Neural cell (in vitro differentiated cells): ENCODE measurements at regions not wholly inside any gene's neighbourhood (a gene's known extent, or its start where the extent isn't known, plus 50 kb on each side); places are given as distances from the start of the nearest gene placed in this dataset.

ENCODE experiments used
- CTCF ChIP-seq: fragments of 450-650 bp; IDR thresholded peaks from 2 replicates; pipeline ENCODE4 v1.5.1; 2014; ENCODE audit warnings: antibody characterized with exemption, mild to moderate bottlenecking, moderate library complexity; ENCODE audit not compliant: poor library complexity, severe bottlenecking
- POLR2AphosphoS5 ChIP-seq: IDR thresholded peaks from 2 replicates; pipeline ENCODE4 v1.6.1; 2012

DNA sequence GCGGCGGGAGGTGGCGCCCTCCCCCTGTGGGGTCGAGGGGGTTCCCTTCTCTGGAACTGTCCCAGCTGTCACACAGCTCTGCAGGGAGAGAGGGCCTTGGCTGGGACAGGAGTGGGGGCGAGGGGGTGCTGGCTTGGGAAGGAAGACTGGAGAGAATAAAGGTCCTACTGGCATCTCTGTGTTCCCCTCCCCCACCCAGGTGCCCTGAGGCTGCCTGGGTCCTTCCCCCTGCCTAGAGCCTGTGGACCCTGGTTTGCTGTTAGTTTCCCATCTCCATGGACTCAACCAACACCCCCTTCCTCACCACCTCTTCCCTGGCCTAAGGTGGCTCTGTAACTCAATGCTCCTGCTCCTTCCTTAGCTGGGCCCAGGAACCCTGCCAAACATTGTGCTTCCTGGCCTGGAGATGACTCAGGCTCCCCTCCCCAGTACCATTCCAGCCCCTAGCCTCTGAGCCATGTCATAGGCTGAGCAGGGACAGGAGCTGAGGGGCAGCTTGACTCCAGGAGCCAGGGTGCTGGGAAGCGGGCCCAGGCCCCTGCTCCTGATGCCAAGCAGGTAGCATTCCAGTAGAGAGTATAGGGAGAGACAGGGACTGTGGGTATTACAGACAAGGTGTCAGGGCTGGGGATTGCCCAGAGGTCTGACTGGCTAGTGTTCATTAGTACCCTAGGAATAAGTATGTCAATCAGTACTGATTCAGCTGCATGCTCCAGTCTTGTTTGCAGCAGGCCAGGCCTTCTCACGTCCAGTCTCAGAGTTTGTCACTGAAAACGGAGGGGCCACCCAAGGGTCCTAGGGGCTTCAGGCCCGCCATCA lies 100.7 kb downstream of the EFNB1 start:
- TF ChIP-seq CTCF, result no peak
- no peak for TF ChIP-seq POLR2AphosphoS5
